MCF 10A (cell line): ENCODE measurements at regions not wholly inside any gene's neighbourhood (a gene's known extent, or its start where the extent isn't known, plus 50 kb on each side); places are given as distances from the start of the nearest gene placed in this dataset.

Source experiments
- BruUV-seq: library from RNA; stranded (reverse); fragments of 400-500 nt; replicated peaks from 2 replicates; lab custom pipeline; 2021; lab: Mats Ljungman, UMichigan
- CTCF ChIA-PET: fragments of 300-600 bp; sonication (Branson Sonifier 250); formaldehyde crosslinking; extraction: SDS; loops from one replicate; lab custom pipeline; 2021; ENCODE audit warnings: antibody characterized with exemption, inconsistent platforms; lab: Yijun Ruan, JAX
- POLR2A ChIA-PET: fragments of 300-600, 350-650 bp; sonication (Branson Sonifier 250); formaldehyde crosslinking; extraction: SDS; loops from one replicate; lab custom pipeline; 2020; ENCODE audit warnings: antibody characterized with exemption, inconsistent platforms; lab: Yijun Ruan, JAX
- DNase-seq: peaks from one replicate; pipeline ENCODE4 v3.0.0-alpha.2; 2018; ENCODE audit not compliant: unreplicated experiment
- H3K27ac Mint-ChIP-seq: one replicate; pipeline ENCODE4 v1.8.0; 2022; ENCODE audit warnings: mild to moderate bottlenecking, low read depth, mixed read lengths; ENCODE audit not compliant: unreplicated experiment
- H3K27me3 Mint-ChIP-seq: one replicate; pipeline ENCODE4 v1.8.0; 2022; ENCODE audit warnings: mixed read lengths; ENCODE audit not compliant: insufficient read depth, unreplicated experiment
- H3K36me3 Mint-ChIP-seq: one replicate; pipeline ENCODE4 v1.8.0; 2022; ENCODE audit warnings: mild to moderate bottlenecking, moderate library complexity, mixed read lengths; ENCODE audit not compliant: insufficient read depth, unreplicated experiment
- H3K4me1 Mint-ChIP-seq: one replicate; pipeline ENCODE4 v1.8.0; 2022; ENCODE audit warnings: mixed read lengths; ENCODE audit not compliant: insufficient read depth, unreplicated experiment
- H3K4me3 Mint-ChIP-seq: one replicate; pipeline ENCODE4 v1.8.0; 2022; ENCODE audit warnings: mild to moderate bottlenecking, moderate library complexity, mixed read lengths; ENCODE audit not compliant: unreplicated experiment
- H3K9me3 Mint-ChIP-seq: one replicate; pipeline ENCODE4 v1.8.0; 2022; ENCODE audit warnings: mixed read lengths; ENCODE audit not compliant: unreplicated experiment
- CTCF ChIP-seq: fragments of 200-600 bp; IDR thresholded peaks from one replicate; pipeline ENCODE4 v1.8.0; 2022; ENCODE audit warnings: antibody characterized with exemption, mild to moderate bottlenecking; ENCODE audit not compliant: unreplicated experiment
- intact Hi-C: fragments of 100-400 bp; cut with micrococcal nuclease; formaldehyde crosslinking; loops from 2 replicates; pipeline ENCODE4 v1.14.1; 2022

DNA sequence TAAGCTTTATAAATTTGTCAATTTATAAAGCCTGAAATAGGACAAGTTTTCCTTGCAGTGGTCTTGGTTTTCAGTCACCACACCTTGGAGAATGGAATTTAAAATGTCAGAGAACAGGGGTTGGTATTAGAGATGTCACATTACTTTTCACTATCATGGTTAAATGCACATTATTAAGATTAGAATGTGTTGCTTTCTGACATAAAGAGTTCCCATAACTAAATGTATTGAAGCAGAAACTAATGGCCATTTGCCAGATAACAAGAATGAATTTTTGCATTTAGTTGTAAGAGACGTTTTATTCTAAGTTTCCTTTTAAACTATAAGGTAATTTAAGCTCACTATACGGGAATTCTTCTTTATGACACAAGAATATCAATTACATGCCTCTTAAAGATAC lies 172.3 kb downstream of the ARL4A start:
- ChIA-PET CTCF (interaction anchor here (0.6 kb wide), 1 partner anchor 406 kb away, joined by 4 read pairs; no protein-coding TSS in a partner anchor), POLR2A (no interaction called here)
- H3K27ac Mint-ChIP-seq = no peak overlapping the region
- intact Hi-C loops = no loop called here
- H3K4me1 Mint-ChIP-seq = no peaks in the 10 kb centered on the region
- H3K4me3 Mint-ChIP-seq = no peak overlapping the region
- H3K9me3 Mint-ChIP-seq = no peaks in the 10 kb centered on the region
- H3K27me3 Mint-ChIP-seq = no peaks in the 10 kb centered on the region
- BruUV-seq = no TSS peak
- no peak for DNase-seq
- no peaks in the 10 kb centered on the region for H3K36me3 Mint-ChIP-seq
- no peak for TF ChIP-seq CTCF

DNA sequence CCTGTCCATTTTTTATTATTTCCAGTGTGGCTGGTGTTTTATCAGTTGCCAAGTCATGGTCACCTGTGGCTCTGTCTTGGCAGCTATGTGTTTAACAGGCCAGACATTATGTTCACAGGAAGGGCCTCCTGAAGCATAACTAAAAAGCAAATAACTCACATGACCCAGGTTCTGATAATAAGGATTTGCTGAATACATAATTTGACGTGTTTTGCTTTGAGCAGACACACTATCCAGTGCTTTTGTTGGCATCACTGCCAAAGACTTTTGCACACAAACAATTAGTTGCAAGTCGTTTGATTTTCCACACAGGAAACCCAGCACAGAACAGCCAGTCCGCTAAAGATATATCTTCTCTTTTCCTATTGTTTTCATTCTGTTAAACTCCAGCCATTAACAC lies 173.6 kb downstream of the ARL4A start:
- intact Hi-C loops = no loop called here
- POLR2A ChIA-PET = no interaction called here
- Mint-ChIP-seq H3K27ac (no peak overlapping the region), H3K9me3 (no peaks in the 10 kb centered on the region), H3K4me3 (no peak overlapping the region), H3K4me1 (no peaks in the 10 kb centered on the region), H3K36me3 (no peaks in the 10 kb centered on the region), H3K27me3 (no peaks in the 10 kb centered on the region)
- DNase-seq = no peak
- CTCF ChIA-PET = no interaction called here
- BruUV-seq = no TSS peak
- TF ChIP-seq CTCF = no peak

- H3K36me3 Mint-ChIP-seq = no peaks in the 10 kb centered on the region
- POLR2A ChIA-PET = interaction anchor here (1.2 kb wide), 1 partner anchor 31 kb away, joined by 3 read pairs; no protein-coding TSS in a partner anchor
- H3K27ac Mint-ChIP-seq = no peak overlapping the region
- CTCF ChIA-PET = interaction anchor here (0.9 kb wide), 1 partner anchor 47 kb away, joined by 5 read pairs; no protein-coding TSS in a partner anchor
- BruUV-seq = no TSS peak
- no peak overlapping the region for H3K4me3 Mint-ChIP-seq
- no peaks in the 10 kb centered on the region for H3K27me3 Mint-ChIP-seq
- DNase-seq = no peak
- no peaks in the 10 kb centered on the region for H3K4me1 Mint-ChIP-seq
- TF ChIP-seq CTCF = no peak
- intact Hi-C loops = no loop called here
- no peaks in the 10 kb centered on the region for H3K9me3 Mint-ChIP-seq
Observed at GRCh38 chr7:12862146-12862545, 174.7 kb downstream of the ARL4A start.

DNA sequence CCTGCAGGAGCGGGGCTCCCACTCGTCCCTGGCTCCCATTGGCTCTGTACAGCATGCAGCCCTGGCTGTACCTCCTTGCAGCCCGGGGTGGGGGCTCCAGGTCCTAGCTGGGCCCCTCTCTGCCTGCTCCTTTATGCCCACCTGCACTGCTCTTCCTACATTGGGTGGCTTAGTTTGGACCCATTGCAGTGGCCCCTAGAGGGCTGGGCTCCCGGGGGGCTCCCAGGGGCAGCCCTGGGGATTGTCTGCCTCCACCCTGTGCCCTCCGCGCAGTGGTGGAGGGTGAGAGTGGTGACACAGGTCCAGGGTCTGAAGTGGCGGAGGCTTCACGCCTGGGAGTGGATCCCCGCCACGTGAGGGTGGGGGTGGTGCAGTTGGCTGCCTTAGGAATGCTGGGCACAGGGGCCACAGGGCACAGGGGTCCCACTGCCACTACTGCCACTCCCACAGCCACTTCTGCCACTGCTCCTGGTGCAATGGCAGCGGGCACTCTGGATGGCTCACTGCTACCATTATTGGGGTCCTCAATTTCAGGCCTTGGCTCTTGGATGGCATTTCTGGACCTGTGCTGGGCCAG lies 177.1 kb downstream of the ARL4A start:
- ChIA-PET POLR2A (interaction anchor here (1.7 kb wide), 1 partner anchor 149 kb away, joined by 6 read pairs; no protein-coding TSS in a partner anchor), CTCF (interaction anchor here (0.5 kb wide), 1 partner anchor 261 kb away, joined by 4 read pairs; no protein-coding TSS in a partner anchor)
- BruUV-seq = no TSS peak
- intact Hi-C loops = no loop called here
- Mint-ChIP-seq H3K36me3 (no peaks in the 10 kb centered on the region), H3K9me3 (no peaks in the 10 kb centered on the region), H3K4me1 (no peaks in the 10 kb centered on the region), H3K27me3 (no peaks in the 10 kb centered on the region), H3K27ac (no peak overlapping the region), H3K4me3 (no peak overlapping the region)
- TF ChIP-seq CTCF = no peak
- no peak for DNase-seq
